ENCODE measurements at regions not wholly inside any gene's neighbourhood (a gene's known extent, or its start where the extent isn't known, plus 50 kb on each side); places are given as distances from the start of the nearest gene placed in this dataset.

DNA sequence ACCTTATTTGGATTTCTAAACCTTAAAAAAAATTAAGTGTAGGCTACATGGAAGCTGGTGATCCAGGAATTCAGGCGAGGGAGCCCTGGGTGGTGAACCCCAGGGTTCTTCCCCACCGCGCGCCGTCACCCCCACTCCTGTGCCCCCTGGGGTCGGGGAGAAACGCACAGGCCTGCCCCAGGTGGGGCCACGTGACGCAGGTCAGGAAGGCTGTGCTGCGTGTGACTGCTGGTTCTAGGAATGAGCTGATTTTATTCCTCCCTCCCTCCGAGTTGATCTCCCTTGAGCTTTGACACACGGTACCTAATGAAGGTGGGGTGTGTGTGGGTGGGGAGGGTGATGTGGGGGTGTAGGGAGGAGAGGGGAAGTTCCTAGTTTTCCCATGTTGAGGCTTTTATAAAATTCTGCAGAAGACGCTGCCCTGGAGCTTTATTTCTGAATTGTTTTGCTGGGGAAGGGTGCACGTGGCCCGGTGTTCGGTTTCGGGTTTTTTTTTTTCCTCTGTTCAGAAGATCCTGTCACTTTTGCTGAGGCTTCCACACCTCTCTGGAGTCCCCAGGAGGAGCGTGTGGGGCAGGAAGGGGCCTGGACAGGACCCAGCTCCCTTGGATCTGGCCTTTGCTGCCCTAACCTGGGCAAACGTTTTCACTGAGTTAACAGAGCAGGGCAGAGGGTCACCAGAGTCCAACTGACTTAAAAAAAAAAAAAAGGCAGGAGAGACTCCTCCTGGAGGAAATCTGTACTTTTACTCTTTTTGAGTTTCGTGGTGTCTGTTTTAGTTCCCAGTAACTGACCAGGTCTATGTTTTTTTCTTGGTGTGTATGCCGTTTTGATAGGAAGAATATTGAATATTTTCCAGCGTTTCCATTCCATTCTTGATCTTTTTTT, 55.8 kb upstream of the GSE1 start:
- Mint-ChIP-seq H3K9me3 (no peaks in the 10 kb centered on the region), H3K27me3 (ENCODE audit: low read depth) (peaks cover 11% of the 10 kb centered on the region), H3K36me3 (ENCODE audit: low read depth) (peaks cover 4% of the 10 kb centered on the region), H3K4me3 (peak overlapping the region; percentile 80), H3K27ac (peak overlapping the region; percentile 65), H3K4me1 (ENCODE audit: low read depth) (peaks cover 29% of the 10 kb centered on the region)

DNA sequence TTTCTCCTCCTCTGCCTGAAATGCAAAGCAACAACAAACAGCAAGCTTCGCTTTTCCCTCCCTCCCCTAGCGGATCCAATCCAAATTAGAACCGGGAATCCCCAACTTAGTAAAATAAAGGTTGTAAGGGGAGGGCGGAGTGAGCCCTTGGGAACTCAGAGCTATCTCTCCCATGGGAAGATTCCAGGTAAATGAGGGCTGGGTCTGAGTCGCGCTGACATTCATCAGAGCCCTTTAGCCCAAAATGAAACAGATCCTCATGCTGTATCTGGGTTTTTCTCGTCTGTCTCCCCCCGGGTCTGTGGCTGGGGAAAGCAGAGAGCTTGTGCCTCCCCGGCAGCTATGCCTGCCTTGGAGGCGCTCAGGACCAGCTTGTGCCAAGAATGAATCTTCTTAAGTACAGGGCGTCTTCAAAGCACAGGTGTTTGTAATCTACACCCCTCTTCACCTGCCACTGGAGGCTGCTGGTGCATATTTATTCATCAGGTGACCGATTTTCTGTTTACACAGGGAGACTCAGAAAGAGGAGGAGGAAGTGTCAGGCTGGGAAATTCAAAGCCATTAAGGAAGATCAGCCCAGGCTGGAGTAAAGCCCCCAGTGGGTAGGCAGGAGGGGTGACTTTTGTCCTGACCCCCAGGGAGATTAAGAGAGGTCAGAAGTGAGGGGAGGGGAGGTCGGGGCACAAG, 55.0 kb upstream of the GSE1 start:
- peaks cover 4% of the 10 kb centered on the region for H3K27me3 Mint-ChIP-seq (ENCODE audit: low read depth)
- peak overlapping the region; percentile 34 for H3K27ac Mint-ChIP-seq
- H3K36me3 Mint-ChIP-seq (ENCODE audit: low read depth), result peaks cover 4% of the 10 kb centered on the region
- no peaks in the 10 kb centered on the region for H3K9me3 Mint-ChIP-seq
- H3K4me1 Mint-ChIP-seq (ENCODE audit: low read depth), result peaks cover 26% of the 10 kb centered on the region
- H3K4me3 Mint-ChIP-seq, result peak overlapping the region; percentile 80

DNA sequence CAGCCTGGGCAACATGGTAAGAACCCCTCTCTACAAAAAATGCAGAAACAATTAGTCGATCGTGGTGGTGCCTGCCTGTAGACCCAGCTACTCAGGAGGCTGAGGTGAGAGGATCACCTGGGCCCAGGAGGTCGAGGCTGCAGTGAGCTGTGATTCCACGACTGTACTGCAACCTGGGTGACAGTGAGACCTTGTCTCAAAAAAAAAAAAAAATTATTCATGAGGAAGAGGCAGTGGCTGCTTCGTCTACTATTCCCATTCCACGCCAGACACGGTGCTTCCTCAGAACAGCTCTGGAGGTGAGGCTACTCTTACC, 52.2 kb upstream of the GSE1 start:
- Mint-ChIP-seq H3K4me1 (ENCODE audit: low read depth) (peaks cover 30% of the 10 kb centered on the region), H3K27me3 (ENCODE audit: low read depth) (no peaks in the 10 kb centered on the region), H3K36me3 (ENCODE audit: low read depth) (peaks cover under 1% of the 10 kb centered on the region), H3K4me3 (no peak overlapping the region), H3K9me3 (no peaks in the 10 kb centered on the region), H3K27ac (no peak overlapping the region)

DNA sequence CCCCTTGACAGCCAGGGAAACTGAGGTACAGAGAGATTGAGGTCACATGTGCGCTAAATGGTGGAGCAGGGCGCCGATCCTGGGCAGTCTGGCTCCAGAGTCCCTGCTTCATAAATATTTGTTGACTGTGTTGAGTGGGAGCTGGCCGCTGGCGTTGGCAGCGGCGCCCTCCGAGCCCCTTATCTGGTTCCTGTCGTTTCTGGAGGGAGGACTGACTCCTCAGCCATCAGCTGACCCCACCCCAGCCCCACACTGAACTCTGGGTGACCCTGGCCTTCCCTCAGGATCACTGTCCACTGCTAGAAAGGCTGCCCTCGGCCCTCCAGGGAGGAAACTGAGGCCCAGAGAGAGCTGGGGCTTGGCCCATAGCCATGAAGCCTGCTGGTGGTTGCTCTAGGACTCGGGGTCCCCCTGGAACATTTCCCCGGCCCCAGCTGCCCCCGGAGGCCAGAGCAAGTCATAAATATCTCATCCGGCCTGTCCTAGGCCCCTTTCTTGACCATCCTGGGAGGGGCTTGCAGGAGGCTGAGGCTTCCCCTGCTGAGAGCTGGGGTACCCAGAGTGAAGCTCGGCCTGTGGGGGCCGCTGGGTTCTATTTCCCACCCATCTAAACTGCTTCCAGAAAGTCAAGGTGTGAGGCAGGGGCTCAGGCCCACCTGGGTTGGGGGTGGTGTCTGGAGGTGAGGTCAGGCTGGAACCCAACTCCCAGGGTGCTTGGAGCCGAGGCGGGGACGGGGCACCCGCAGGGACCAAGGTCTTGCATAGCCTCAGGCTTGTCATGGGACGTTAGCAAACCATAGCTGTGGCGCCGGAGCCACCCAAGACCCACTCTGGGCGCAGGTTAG, 51.7 kb upstream of the GSE1 start:
- no peak overlapping the region for H3K4me3 Mint-ChIP-seq
- no peaks in the 10 kb centered on the region for H3K36me3 Mint-ChIP-seq (ENCODE audit: low read depth)
- H3K27ac Mint-ChIP-seq, result no peak overlapping the region
- H3K9me3 Mint-ChIP-seq, result no peaks in the 10 kb centered on the region
- H3K4me1 Mint-ChIP-seq (ENCODE audit: low read depth), result peaks cover 28% of the 10 kb centered on the region
- H3K27me3 Mint-ChIP-seq (ENCODE audit: low read depth), result no peaks in the 10 kb centered on the region

DNA sequence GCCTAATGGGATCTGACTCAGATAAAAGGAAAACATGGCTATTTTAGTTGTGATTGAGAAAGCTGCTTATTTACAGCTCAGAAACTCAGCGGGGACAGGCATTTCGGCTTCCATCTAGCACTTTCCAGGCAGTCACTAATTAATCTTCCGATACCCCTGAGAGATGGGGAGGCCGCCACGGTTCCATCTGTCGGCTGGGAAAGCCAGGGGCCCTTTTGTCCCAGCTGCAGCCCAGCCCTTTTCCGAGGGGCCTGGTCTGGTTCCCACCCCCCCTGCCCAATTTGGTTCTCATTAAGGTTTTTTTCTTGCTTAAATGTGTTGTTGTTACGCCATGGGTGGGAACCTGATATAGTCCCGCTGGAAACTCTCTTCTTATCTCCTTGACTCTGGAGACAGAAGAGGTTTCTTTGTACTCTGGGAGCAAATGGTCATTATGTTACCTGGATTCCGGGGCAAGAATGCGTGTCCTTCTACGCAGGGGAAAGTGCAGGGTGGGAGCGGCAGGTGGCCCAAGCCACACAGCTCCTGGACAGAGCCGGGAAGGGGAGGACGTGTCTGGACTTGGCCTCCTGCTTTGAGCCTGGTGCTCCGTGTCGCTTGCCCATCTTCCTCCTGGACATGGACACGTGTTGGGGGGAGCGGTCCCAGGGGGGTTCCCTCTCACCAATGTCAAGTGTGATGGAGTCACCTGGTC, 50.9 kb upstream of the GSE1 start:
- H3K4me1 Mint-ChIP-seq (ENCODE audit: low read depth), result peaks cover 28% of the 10 kb centered on the region
- H3K4me3 Mint-ChIP-seq, result no peak overlapping the region
- no peak overlapping the region for H3K27ac Mint-ChIP-seq
- H3K36me3 Mint-ChIP-seq (ENCODE audit: low read depth), result no peaks in the 10 kb centered on the region
- no peaks in the 10 kb centered on the region for H3K9me3 Mint-ChIP-seq
- no peaks in the 10 kb centered on the region for H3K27me3 Mint-ChIP-seq (ENCODE audit: low read depth)

DNA sequence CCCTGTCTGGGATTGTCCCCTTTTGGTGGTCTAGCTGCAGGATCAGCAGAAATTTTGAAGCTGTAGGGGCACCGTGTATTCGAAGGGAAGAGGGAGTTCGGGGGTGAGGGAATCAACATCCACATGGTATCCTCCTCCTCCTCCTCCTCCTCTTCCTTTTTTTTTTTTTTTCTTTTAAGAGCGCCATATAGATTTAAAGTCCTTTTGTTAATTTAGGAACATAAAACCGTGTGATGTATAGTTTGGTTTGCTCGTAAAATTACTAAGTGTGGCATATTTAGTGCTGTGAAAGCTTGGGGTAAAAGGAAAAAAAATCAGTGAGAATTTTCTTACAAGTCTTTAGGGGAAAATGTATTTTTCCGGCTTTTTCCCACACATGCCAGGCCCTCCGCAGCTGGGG, 50.1 kb upstream of the GSE1 start:
- Mint-ChIP-seq H3K27ac (no peak overlapping the region), H3K4me3 (no peak overlapping the region), H3K36me3 (ENCODE audit: low read depth) (no peaks in the 10 kb centered on the region), H3K4me1 (ENCODE audit: low read depth) (peaks cover 21% of the 10 kb centered on the region), H3K9me3 (no peaks in the 10 kb centered on the region), H3K27me3 (ENCODE audit: low read depth) (no peaks in the 10 kb centered on the region)

Measured in T-helper 1 cell treated with Interleukin-12 subunit alpha and Interleukin-12 subunit beta and Interleukin-4 antibody, amounts not matched to agents 30 μg/mL and 1 μg/mL, for 36 hours (primary cell).